Common myeloid progenitor, CD34-positive (primary cell): ENCODE measurements at regions not wholly inside any gene's neighbourhood (a gene's known extent, or its start where the extent isn't known, plus 50 kb on each side); places are given as distances from the start of the nearest gene placed in this dataset.

Experiments
- CTCF ChIA-PET: fragments of 350-600 bp; sonication (Branson Sonifier 250); formaldehyde crosslinking; loops from one replicate; lab custom pipeline; 2021; ENCODE audit warnings: antibody characterized with exemption; lab: Charles Lee
- POLR2A ChIA-PET: fragments of 350-600 bp; sonication (Branson Sonifier 250); formaldehyde crosslinking; loops from one replicate; lab custom pipeline; 2021; ENCODE audit warnings: antibody characterized with exemption; lab: Charles Lee
- DNase-seq, 3 donors: peaks; one replicate each; pipeline versions ENCODE4 v3.0.0 to v3.0.0-alpha.2; 2013
- H3K27ac ChIP-seq, 2 experiments: 1 replicate in 1 of 2; 2 replicates in 1 of 2; pipeline ENCODE4 v1.7.0; 2013; ENCODE audit warnings: inconsistent platforms in 2 of 2, low read length in 2 of 2, mild to moderate bottlenecking in 2 of 2, low read depth in 1 of 2, moderate library complexity in 1 of 2; ENCODE audit not compliant: severe bottlenecking in 2 of 2, insufficient read depth in 1 of 2, poor library complexity in 1 of 2
- H3K27me3 ChIP-seq, 5 experiments: replicated peaks in 2 of 5; 1 replicate in 3 of 5; 2 replicates in 2 of 5; pipeline versions ENCODE4 v1.6.1 to v1.7.0; 2013; ENCODE audit warnings: low read length in 4 of 5, mild to moderate bottlenecking in 2 of 5, moderate library complexity in 2 of 5, inconsistent platforms in 1 of 5; ENCODE audit not compliant: insufficient read depth in 5 of 5, control insufficient read depth in 4 of 5
- H3K36me3 ChIP-seq, 4 experiments: 1 replicate in 2 of 4; 2 replicates in 2 of 4; pipeline versions ENCODE4 v1.6.1 to v1.7.0; 2013; ENCODE audit warnings: low read length in 3 of 4, control low read depth in 1 of 4, mild to moderate bottlenecking in 1 of 4; ENCODE audit not compliant: control insufficient read depth in 4 of 4, insufficient read depth in 4 of 4
- H3K4me1 ChIP-seq, 4 experiments: 1 replicate in 3 of 4; 2 replicates in 1 of 4; pipeline versions ENCODE4 v1.6.1 to v1.7.1; 2013; ENCODE audit warnings: low read length in 3 of 4, mild to moderate bottlenecking in 3 of 4, control low read depth in 1 of 4, inconsistent platforms in 1 of 4, moderate library complexity in 1 of 4; ENCODE audit not compliant: control insufficient read depth in 4 of 4, insufficient read depth in 4 of 4; ENCODE audit errors: control extremely low read depth in 1 of 4
- H3K4me3 ChIP-seq, 7 experiments: 1 replicate in 4 of 7; 2 replicates in 3 of 7; pipeline versions ENCODE4 v1.5.1 to v1.7.0; 2013; ENCODE audit warnings: mild to moderate bottlenecking in 7 of 7, low read length in 6 of 7, moderate library complexity in 6 of 7, inconsistent platforms in 2 of 7, low read depth in 2 of 7, control low read depth in 1 of 7; ENCODE audit not compliant: insufficient read depth in 4 of 7, control insufficient read depth in 1 of 7; ENCODE audit errors: extremely low read depth in 1 of 7
- H3K9me3 ChIP-seq, 5 experiments: 1 replicate in 4 of 5; 2 replicates in 1 of 5; pipeline versions ENCODE4 v1.6.1 to v1.7.1; 2013; ENCODE audit warnings: low read length in 4 of 5, mild to moderate bottlenecking in 2 of 5, inconsistent platforms in 1 of 5, low read depth in 1 of 5, moderate library complexity in 1 of 5; ENCODE audit not compliant: control insufficient read depth in 4 of 5, insufficient read depth in 2 of 5; ENCODE audit errors: control extremely low read depth in 1 of 5
- WGBS: methylation state at CpG from one replicate; pipeline ENCODE4 v1.1.5; 2013; ENCODE audit not compliant: insufficient coverage; 5-methylcytosine and 5-hydroxymethylcytosine counted together

GRCh38 chr12:91974541-91975085 lies 171.0 kb downstream of the BTG1 start:
- 100% methylated on average over 1 of the region's 3 CpGs for WGBS
- ChIA-PET POLR2A (no interaction called here), CTCF (interaction anchor here (1.1 kb wide), 1 partner anchor 23 kb away, joined by 3 read pairs; no protein-coding TSS in a partner anchor)
- no peaks in the 10 kb centered on the region for H3K4me1 ChIP-seq
- H3K36me3 ChIP-seq, result no peaks in the 10 kb centered on the region
- no peak overlapping the region for H3K4me3 ChIP-seq
- no peaks in the 10 kb centered on the region for H3K27me3 ChIP-seq
- H3K9me3 ChIP-seq, result no peaks in the 10 kb centered on the region
- no peak overlapping the region for H3K27ac ChIP-seq
- no peak for DNase-seq

DNA sequence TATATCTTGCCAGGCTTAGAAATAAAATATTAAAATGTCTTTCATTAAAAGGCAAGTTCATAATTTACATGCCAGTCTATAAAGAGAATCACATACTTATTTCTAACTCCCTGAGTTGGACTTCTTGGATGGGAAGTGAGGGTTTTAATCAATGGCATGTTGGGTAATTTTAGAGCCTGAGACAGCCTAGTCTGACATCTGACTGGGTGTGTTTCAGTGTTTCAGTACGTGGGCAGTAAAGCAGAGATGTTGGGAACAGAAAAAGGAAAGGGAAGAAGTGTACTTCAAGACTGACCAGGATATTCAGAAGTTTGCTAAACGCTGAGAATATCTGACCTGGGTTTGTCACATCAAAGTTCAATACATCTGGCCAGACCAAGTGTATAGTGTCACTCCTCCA lies 171.8 kb downstream of the BTG1 start:
- no peaks in the 10 kb centered on the region for H3K9me3 ChIP-seq
- DNase-seq, result no peak
- H3K4me1 ChIP-seq, result no peaks in the 10 kb centered on the region
- H3K27ac ChIP-seq, result no peak overlapping the region
- ChIA-PET CTCF (interaction anchor here (1.1 kb wide), 1 partner anchor 24 kb away, joined by 3 read pairs; no protein-coding TSS in a partner anchor), POLR2A (no interaction called here)
- no peak overlapping the region for H3K4me3 ChIP-seq
- no peaks in the 10 kb centered on the region for H3K36me3 ChIP-seq
- 100% methylated on average over 2 of the region's 2 CpGs for WGBS
- H3K27me3 ChIP-seq, result no peaks in the 10 kb centered on the region

DNA sequence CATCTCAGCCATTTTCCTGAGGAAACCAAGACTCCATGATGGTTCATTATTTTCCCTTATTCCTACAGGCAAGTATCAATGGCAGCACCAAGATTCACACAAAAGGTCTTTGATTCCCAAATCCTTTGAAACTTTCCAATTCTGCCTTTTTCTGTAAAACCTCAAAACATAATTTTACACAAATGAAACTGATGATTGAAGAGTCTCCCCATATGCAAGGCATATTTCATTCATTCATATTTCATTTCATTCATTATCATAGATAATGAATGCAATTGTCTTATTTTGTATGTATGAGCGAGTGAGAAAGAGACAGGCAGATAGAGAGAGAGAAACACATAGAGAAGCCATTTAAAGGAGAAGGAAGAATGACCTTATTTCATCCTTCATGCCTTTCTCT lies 172.8 kb downstream of the BTG1 start:
- Histone ChIP-seq H3K36me3 (no peaks in the 10 kb centered on the region), H3K9me3 (no peaks in the 10 kb centered on the region), H3K4me1 (no peaks in the 10 kb centered on the region), H3K27me3 (no peaks in the 10 kb centered on the region), H3K27ac (no peak overlapping the region), H3K4me3 (no peak overlapping the region)
- ChIA-PET POLR2A (no interaction called here), CTCF (no interaction called here)
- no peak for DNase-seq
- WGBS, result no CpG with 5 or more reads among the region's 1 CpG

GRCh38 chr12:91968777-91969171 lies 176.9 kb downstream of the BTG1 start:
- POLR2A ChIA-PET, result no interaction called here

GRCh38 chr12:91968076-91968776 lies 177.4 kb downstream of the BTG1 start:
- CTCF ChIA-PET, result no interaction called here

More at GRCh38 chr12:91968777-91969171, 176.9 kb downstream of the BTG1 start:
- no peaks in the 10 kb centered on the region for H3K4me1 ChIP-seq
- CTCF ChIA-PET, result no interaction called here
- H3K27ac ChIP-seq, result no peak overlapping the region
- no peak overlapping the region for H3K4me3 ChIP-seq
- WGBS, result 88% methylated on average over 3 of the region's 3 CpGs
- no peaks in the 10 kb centered on the region for H3K36me3 ChIP-seq
- H3K27me3 ChIP-seq, result no peaks in the 10 kb centered on the region
- no peaks in the 10 kb centered on the region for H3K9me3 ChIP-seq
- no peak for DNase-seq

DNA sequence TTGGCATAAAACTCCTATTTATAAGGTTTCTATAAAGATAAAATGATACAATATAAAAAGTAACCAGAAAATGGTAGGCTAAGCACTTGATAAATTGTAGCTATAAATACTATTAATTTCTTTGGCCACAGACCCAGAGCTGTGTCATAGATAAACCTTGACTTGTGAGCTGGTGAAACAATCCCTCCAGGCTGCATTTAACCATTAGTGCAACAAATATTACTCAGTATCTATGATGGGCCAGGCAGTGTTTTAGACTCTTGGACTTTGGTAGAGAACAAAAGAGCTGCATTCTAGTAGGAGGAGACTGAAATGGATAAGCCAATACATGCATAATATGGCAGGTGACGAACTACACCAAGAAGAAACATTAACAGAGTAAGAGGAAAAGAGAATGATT lies 178.1 kb downstream of the BTG1 start:
- no peaks in the 10 kb centered on the region for H3K4me1 ChIP-seq
- WGBS, result no CpG with 5 or more reads among the region's 1 CpG
- ChIA-PET CTCF (no interaction called here), POLR2A (no interaction called here)
- DNase-seq, result no peak
- H3K27ac ChIP-seq, result no peak overlapping the region
- H3K27me3 ChIP-seq, result no peaks in the 10 kb centered on the region
- H3K9me3 ChIP-seq, result no peaks in the 10 kb centered on the region
- H3K4me3 ChIP-seq, result no peak overlapping the region
- H3K36me3 ChIP-seq, result no peaks in the 10 kb centered on the region

More at GRCh38 chr12:91968076-91968776, 177.4 kb downstream of the BTG1 start:
- POLR2A ChIA-PET, result no interaction called here
- Histone ChIP-seq H3K27me3 (no peaks in the 10 kb centered on the region), H3K4me1 (no peaks in the 10 kb centered on the region), H3K9me3 (no peaks in the 10 kb centered on the region), H3K36me3 (no peaks in the 10 kb centered on the region), H3K4me3 (no peak overlapping the region), H3K27ac (no peak overlapping the region)
- DNase-seq, result no peak

DNA sequence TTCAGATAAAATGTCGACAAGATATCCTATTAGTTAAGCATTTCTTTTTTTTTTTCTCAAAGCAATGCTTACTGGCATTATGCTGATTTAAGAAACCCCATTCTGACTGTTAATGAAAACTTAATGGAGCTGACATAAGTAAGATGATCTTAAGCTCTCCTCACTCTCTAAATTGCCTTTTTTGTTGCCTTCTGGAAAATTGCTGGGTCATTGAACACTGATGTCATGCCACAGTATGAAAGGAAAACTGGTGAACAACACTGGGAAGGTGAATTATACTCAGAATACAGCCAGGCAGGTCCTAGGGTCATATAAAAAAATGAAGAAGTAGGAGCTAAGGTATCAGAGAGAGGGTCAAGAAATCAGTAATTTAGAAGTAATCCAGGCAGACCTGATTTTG lies 179.9 kb downstream of the BTG1 start:
- Histone ChIP-seq H3K9me3 (no peaks in the 10 kb centered on the region), H3K27me3 (no peaks in the 10 kb centered on the region), H3K27ac (no peak overlapping the region), H3K4me3 (no peak overlapping the region), H3K4me1 (no peaks in the 10 kb centered on the region), H3K36me3 (no peaks in the 10 kb centered on the region)
- WGBS, result no CpG with 5 or more reads among the region's 1 CpG
- ChIA-PET POLR2A (no interaction called here), CTCF (no interaction called here)
- DNase-seq, result no peak
